Cardiac fibroblast (primary cell): ENCODE measurements at regions not wholly inside any gene's neighbourhood (a gene's known extent, or its start where the extent isn't known, plus 50 kb on each side); places are given as distances from the start of the nearest gene placed in this dataset.

ENCODE experiments used
- DNase-seq, 2 donors: peaks; one replicate each; pipeline versions ENCODE4 v3.0.0 to v3.0.0-alpha.2; 2010; ENCODE audit warnings: low read depth in 2 of 2
- H3K4me3 ChIP-seq, 2 donors: replicated peaks in 1 of 2; 1 replicate in 1 of 2; 2 replicates in 1 of 2; pipeline ENCODE4 v1.5.1; 2011; ENCODE audit warnings: low read depth in 2 of 2, low read length in 2 of 2, mild to moderate bottlenecking in 2 of 2, moderate library complexity in 1 of 2
- CTCF ChIP-seq: IDR thresholded peaks from one replicate; pipeline ENCODE4 v1.5.1; 2011; ENCODE audit warnings: low read depth, mild to moderate bottlenecking, low read length, inconsistent platforms

GRCh38 chr6:94278146-94278545 is 858.8 kb upstream of the EPHA7 start:
- no peak overlapping the region for H3K4me3 ChIP-seq
- no peak for TF ChIP-seq CTCF
- DNase-seq: no peak

- no peak for TF ChIP-seq CTCF
- no peak for DNase-seq
- H3K4me3 ChIP-seq: no peak overlapping the region
Observed at GRCh38 chr6:94272327-94272726, 853.0 kb upstream of the EPHA7 start.

- no peak for DNase-seq
- H3K4me3 ChIP-seq: no peak overlapping the region
- no peak for TF ChIP-seq CTCF
Observed at GRCh38 chr6:94270091-94270948, 851.0 kb upstream of the EPHA7 start.

- TF ChIP-seq CTCF: no peak
- H3K4me3 ChIP-seq: no peak overlapping the region
- DNase-seq: no peak
Observed at GRCh38 chr6:94269256-94269655, 849.9 kb upstream of the EPHA7 start.

- TF ChIP-seq CTCF: no peak
- H3K4me3 ChIP-seq: no peak overlapping the region
- no peak for DNase-seq
Observed at GRCh38 chr6:94260765-94261164, 841.4 kb upstream of the EPHA7 start.

GRCh38 chr6:94254689-94255088 is 835.3 kb upstream of the EPHA7 start:
- peak in 1 of 2 donors; percentile 0 for DNase-seq
- peak; percentile 2 for TF ChIP-seq CTCF

More at GRCh38 chr6:94254689-94255088, 835.3 kb upstream of the EPHA7 start:
- no peak overlapping the region for H3K4me3 ChIP-seq
